Ishikawa (cell line): ENCODE measurements at regions not wholly inside any gene's neighbourhood (a gene's known extent, or its start where the extent isn't known, plus 50 kb on each side); places are given as distances from the start of the nearest gene placed in this dataset.

Experiments used
- CEBPB ChIP-seq: IDR thresholded peaks from 2 replicates; pipeline ENCODE4 v1.6.1; 2012
- CREB1 ChIP-seq: IDR thresholded peaks from 2 replicates; pipeline ENCODE4 v1.6.1; 2012; ENCODE audit warnings: low read depth
- EGR1 ChIP-seq: IDR thresholded peaks from 2 replicates; pipeline ENCODE4 v1.6.1; 2012
- EP300 ChIP-seq: IDR thresholded peaks from 2 replicates; pipeline ENCODE4 v1.6.1; 2012; ENCODE audit warnings: borderline replicate concordance
- FOXM1 ChIP-seq: IDR thresholded peaks from 2 replicates; pipeline ENCODE4 v1.6.1; 2012; ENCODE audit warnings: low read depth, borderline replicate concordance
- MAX ChIP-seq: IDR thresholded peaks from 2 replicates; pipeline ENCODE4 v1.6.1; 2012
- NFIC ChIP-seq: IDR thresholded peaks from 2 replicates; pipeline ENCODE4 v1.6.1; 2012
- RAD21 ChIP-seq: IDR thresholded peaks from 2 replicates; pipeline ENCODE4 v1.6.1; 2012; ENCODE audit warnings: low read depth
- REST ChIP-seq: IDR thresholded peaks from 2 replicates; pipeline ENCODE4 v1.6.1; 2012; ENCODE audit warnings: low read depth, mild to moderate bottlenecking
- TAF1 ChIP-seq: IDR thresholded peaks from 2 replicates; pipeline ENCODE4 v1.6.1; 2012; ENCODE audit warnings: low read depth, mild to moderate bottlenecking
- TCF12 ChIP-seq: IDR thresholded peaks from 2 replicates; pipeline ENCODE4 v1.6.1; 2012; ENCODE audit warnings: low read depth
- TEAD4 ChIP-seq: IDR thresholded peaks from 2 replicates; pipeline ENCODE4 v1.6.1; 2012
- USF1 ChIP-seq: IDR thresholded peaks from 2 replicates; pipeline ENCODE4 v1.6.1; 2012
- YY1 ChIP-seq: IDR thresholded peaks from 2 replicates; pipeline ENCODE4 v1.6.1; 2012; ENCODE audit warnings: low read depth
- ZBTB7A ChIP-seq: IDR thresholded peaks from 2 replicates; pipeline ENCODE4 v1.6.1; 2012; ENCODE audit warnings: low read depth

GRCh38 chr2:145811276-145812164 is 1291.6 kb upstream of the ZEB2 start:
- no peak for TF ChIP-seq TEAD4
- TF ChIP-seq NFIC = no peak
- TF ChIP-seq EP300 = no peak

GRCh38 chr2:145807968-145808367 is 1288.0 kb upstream of the ZEB2 start:
- no peak for TF ChIP-seq YY1

GRCh38 chr2:145807554-145807953 is 1287.6 kb upstream of the ZEB2 start:
- no peak for TF ChIP-seq CREB1
- no peak for TF ChIP-seq RAD21
- no peak for TF ChIP-seq REST
- no peak for TF ChIP-seq EGR1
- no peak for TF ChIP-seq EP300

- TF ChIP-seq NFIC (no peak), RAD21 (no peak), EGR1 (no peak), USF1 (no peak), ZBTB7A (no peak), MAX (no peak), REST (no peak), EP300 (no peak), TCF12 (no peak), FOXM1 (no peak), TAF1 (no peak)
Observed at GRCh38 chr2:145806546-145806945, 1286.6 kb upstream of the ZEB2 start.

GRCh38 chr2:145802133-145802532 is 1282.2 kb upstream of the ZEB2 start:
- TF ChIP-seq NFIC (no peak), RAD21 (no peak), FOXM1 (no peak), EP300 (no peak), USF1 (no peak), MAX (no peak), TEAD4 (no peak), YY1 (no peak)

GRCh38 chr2:145801210-145801609 is 1281.3 kb upstream of the ZEB2 start:
- TF ChIP-seq TEAD4 (no peak), REST (no peak), RAD21 (no peak), NFIC (no peak), ZBTB7A (no peak), MAX (no peak), FOXM1 (no peak), CREB1 (no peak), USF1 (no peak), TCF12 (no peak), CEBPB (no peak), EGR1 (no peak), YY1 (no peak), TAF1 (no peak), EP300 (no peak)
